HG03342 (cell line): ENCODE measurements at regions not wholly inside any gene's neighbourhood (a gene's known extent, or its start where the extent isn't known, plus 50 kb on each side); places are given as distances from the start of the nearest gene placed in this dataset.
"Not testable (repeated sequence)": the region's sequence is repeated elsewhere in the genome, so short reads cannot be mapped to it uniquely, and the experiment has no call there.

Experiments used
- ATAC-seq: cut with Tn5 transposase; IDR thresholded peaks from one replicate; pipeline ENCODE4 v1.9.1; 2021; ENCODE audit warnings: mild to moderate bottlenecking, moderate library complexity; ENCODE audit not compliant: unreplicated experiment

- no peak for ATAC-seq
Measured at GRCh38 chr2:75833386-75833785, 122.7 kb upstream of the GCFC2 start.

- no peak for ATAC-seq
Measured at GRCh38 chr2:75828826-75829225, 118.1 kb upstream of the GCFC2 start.

- ATAC-seq, result not testable (repeated sequence)
Measured at GRCh38 chr2:75823515-75823914, 112.8 kb upstream of the GCFC2 start.

- ATAC-seq, result no peak
Measured at GRCh38 chr2:75822336-75822735, 111.6 kb upstream of the GCFC2 start.

- peak; percentile 66 for ATAC-seq
Measured at GRCh38 chr2:75820693-75821092, 110.0 kb upstream of the GCFC2 start.

- ATAC-seq, result no peak
Measured at GRCh38 chr2:75810611-75811330, 100.1 kb upstream of the GCFC2 start.

GRCh38 chr2:75808793-75809535, 98.2 kb upstream of the GCFC2 start:
- ATAC-seq, result no peak

GRCh38 chr2:75807992-75808391, 97.3 kb upstream of the GCFC2 start:
- ATAC-seq, result no peak

GRCh38 chr2:75801234-75801982, 90.7 kb upstream of the GCFC2 start:
- peak; percentile 19 for ATAC-seq

- ATAC-seq, result peak; percentile 84
Measured at GRCh38 chr2:75800456-75800855, 89.7 kb upstream of the GCFC2 start.

- peak; percentile 45 for ATAC-seq
Measured at GRCh38 chr2:75799859-75800258, 89.1 kb upstream of the GCFC2 start.

GRCh38 chr2:75798569-75798968, 87.9 kb upstream of the GCFC2 start:
- no peak for ATAC-seq

GRCh38 chr2:75792996-75793395, 82.3 kb upstream of the GCFC2 start:
- ATAC-seq, result no peak

- no peak for ATAC-seq
Measured at GRCh38 chr2:75792146-75792545, 81.4 kb upstream of the GCFC2 start.

GRCh38 chr2:75790814-75791467, 80.2 kb upstream of the GCFC2 start:
- peak; percentile 48 for ATAC-seq

GRCh38 chr2:75790121-75790813, 79.6 kb upstream of the GCFC2 start:
- peak; percentile 21 for ATAC-seq

- ATAC-seq, result no peak
Measured at GRCh38 chr2:75788902-75789301, 78.2 kb upstream of the GCFC2 start.

- no peak for ATAC-seq
Measured at GRCh38 chr2:75788154-75788553, 77.4 kb upstream of the GCFC2 start.

GRCh38 chr2:75787532-75788132, 76.9 kb upstream of the GCFC2 start:
- ATAC-seq, result peak; percentile 46

- ATAC-seq, result no peak
Measured at GRCh38 chr2:75775311-75775823, 64.7 kb upstream of the GCFC2 start.
